Stimulated activated CD4-positive, alpha-beta T cell treated with anti-CD3 and anti-CD28 coated beads, Interleukin-1b, Interleukin-23, amount 100 ng/mL, for 1 hour (primary cell): ENCODE measurements at regions not wholly inside any gene's neighbourhood (a gene's known extent, or its start where the extent isn't known, plus 50 kb on each side); places are given as distances from the start of the nearest gene placed in this dataset.

Source experiments
- DNase-seq, 2 donors: peaks; one replicate each; pipeline ENCODE4 v3.0.0-alpha.2; 2020; ENCODE audit warnings: low read depth in 2 of 2

DNA sequence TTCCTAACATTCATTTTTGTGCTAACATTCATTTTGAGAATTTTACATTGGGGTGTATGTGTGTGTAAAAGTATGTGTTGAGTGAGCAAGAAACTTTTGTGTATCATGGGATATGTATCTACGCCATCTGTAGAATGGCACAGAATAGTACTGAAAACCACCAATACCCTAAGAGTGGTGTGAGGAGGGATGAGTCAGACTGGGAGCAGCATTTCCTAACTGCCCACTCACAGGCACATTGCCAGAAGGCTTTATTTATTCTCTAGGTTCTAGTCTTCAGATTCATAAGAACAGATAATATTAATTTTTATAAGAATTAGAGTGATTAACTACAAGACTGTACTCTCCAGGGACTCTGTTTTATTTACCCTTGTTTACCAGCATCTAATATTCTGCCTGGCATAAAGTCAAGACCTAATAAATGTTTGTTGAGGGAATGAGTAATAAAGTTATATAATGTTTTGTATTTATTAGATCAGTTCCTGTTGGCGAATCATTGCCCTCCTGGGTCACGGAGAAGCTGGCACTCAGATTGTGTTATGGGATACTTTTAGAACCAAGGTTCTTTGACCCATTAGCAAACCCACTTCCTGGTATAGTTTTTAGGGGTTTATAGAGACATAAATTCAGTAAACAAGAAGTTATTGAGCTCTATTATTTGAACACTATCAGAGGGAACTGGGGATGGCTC is 159.1 kb upstream of the PPP2R2B start:
- DNase-seq = no peak

- DNase-seq = no peak
Observed at GRCh38 chr5:147040856-147041255, 162.3 kb upstream of the PPP2R2B start.

DNA sequence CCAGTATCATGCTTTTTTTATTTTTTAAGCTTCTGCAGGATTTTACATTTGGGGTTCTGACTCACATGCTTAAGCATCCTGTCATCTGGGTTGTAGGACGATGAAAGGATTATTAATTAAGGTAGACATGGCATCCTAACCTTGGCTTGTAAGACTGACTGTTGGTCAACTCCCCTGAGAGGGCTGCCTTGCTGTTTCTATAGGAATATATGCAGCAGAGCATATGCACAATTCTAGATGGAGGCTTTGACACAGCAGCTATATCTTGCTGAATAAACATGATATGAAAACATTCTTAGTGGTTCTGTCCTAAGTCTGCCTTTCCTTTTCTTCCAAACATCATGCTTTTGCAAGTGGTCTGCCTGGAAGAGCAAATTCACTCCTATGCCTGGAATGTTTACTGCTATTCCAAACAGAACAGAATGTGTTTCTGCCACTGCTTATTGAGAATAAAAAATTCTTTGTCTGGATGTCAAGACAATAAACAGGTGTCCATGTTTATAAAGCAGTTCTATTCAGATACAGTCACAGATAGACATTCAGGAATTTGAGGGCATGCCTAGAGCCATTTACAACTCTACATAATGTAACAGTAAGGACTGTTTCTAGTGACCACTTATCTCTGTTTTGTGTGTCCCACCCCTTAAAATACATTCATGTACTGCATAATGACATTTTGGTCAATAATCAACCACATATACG is 166.2 kb upstream of the PPP2R2B start:
- no peak for DNase-seq

- no peak for DNase-seq
Observed at GRCh38 chr5:147045290-147045689, 166.7 kb upstream of the PPP2R2B start.

DNA sequence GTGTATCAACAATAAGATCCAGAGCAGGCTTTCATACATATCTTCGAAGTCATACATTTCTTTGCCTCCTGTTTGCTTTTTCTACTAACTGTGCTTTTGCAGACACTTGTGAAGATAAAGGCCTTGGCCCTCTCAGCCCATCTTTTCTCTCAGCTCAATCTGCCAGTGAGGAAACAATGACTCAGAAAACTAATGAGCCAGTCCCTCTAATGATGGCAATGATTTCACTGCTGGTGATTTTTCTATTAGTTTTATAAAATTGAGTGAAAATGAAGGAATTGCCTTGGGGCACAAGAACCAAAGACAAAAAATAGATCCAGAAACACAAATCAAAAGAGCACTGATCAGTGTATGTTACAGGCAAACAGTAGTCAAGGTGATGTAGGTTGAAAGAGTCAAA is 167.7 kb upstream of the PPP2R2B start:
- DNase-seq = no peak

GRCh38 chr5:147046894-147047293 is 168.3 kb upstream of the PPP2R2B start:
- no peak for DNase-seq

- no peak for DNase-seq
Observed at GRCh38 chr5:147049764-147050163, 171.2 kb upstream of the PPP2R2B start.

- no peak for DNase-seq
Observed at GRCh38 chr5:147050172-147050571, 171.6 kb upstream of the PPP2R2B start.

GRCh38 chr5:147051193-147051592 is 172.6 kb upstream of the PPP2R2B start:
- DNase-seq = no peak

DNA sequence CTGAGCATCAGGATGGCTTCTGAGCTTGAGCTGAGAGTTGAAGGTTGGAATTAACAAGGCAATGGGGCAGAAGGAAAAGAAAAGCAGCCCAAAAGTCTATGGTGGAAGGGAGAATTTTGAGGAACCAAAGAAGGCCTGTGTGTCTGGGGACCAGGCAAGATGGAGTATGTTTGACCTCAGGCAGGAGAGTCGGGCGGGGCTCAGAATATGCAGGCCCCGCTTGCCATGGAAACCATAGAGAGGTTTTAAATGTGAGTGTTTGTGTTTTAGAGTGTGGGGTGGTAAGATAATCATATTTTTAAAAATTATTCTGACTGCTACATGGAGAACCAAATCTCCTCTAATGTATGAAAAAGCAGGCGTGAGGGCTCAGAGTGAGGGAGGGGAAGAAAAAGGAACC is 174.0 kb upstream of the PPP2R2B start:
- DNase-seq = no peak

DNA sequence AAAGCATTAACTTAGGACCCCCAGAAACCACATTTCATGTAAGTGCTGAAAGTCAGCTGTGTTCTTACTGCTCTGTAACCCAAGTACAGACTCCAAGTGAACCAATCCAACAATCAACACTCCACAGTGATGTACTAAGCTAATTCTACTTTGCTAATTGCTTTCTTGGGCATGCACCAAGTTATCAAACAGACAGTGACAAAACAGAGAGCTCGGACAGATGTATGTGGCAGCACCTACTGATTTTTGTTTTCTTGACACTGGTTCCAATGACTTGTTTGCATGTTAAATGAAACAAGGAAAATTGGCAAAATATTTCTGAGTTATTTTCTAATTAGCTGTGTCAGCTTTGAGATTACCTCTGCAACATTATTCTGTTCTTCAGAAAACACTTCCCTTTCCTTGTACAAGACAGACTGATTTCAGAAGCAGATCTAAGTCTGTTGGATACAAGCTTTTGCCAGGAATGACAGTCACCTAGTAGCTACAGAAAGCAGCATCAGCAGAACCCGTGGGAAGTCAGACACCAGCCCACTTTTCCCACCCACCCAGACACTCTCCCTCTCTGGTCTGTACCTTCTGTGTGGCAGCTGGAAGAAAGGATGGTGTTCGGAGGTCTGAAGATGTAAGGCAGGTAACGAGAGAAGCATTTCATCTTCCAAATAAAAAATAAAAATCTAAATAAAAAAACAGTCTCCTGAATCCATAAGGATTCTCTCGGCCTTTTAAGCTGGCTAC is 176.7 kb upstream of the PPP2R2B start:
- no peak for DNase-seq

DNA sequence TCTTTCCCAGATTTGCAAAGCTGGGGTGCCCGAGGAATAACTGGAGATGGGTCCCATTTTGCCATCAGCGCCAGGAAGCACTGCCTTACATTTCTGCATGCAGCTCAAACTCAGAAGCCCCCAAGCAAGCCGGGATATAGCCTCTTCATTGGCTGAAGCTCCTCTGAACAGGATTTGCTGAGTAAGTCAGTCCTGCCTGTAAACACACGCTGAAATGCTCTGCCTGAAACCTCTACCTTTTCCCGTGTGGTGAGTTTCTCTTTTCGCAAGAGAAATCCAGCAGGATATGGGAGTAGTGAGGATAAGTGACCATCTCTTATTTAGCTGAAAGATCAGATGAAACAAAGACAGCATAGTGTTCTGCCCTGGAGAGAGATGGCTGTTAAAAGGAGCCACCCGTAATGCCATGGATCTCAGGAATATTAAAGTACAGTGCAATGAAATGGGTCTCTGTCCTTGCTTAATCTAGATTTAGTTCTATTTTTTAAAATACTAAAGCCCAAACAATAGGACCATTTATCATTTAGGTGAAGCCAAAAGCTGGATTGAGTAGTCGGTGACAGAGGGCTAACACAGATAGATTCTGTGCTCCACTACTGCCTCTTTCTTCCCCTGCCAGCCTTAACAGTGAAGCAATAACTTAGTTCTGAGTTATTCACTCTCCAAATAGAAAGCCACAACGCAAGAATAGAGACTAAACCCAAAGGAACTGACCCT is 177.5 kb upstream of the PPP2R2B start:
- DNase-seq = no peak

DNA sequence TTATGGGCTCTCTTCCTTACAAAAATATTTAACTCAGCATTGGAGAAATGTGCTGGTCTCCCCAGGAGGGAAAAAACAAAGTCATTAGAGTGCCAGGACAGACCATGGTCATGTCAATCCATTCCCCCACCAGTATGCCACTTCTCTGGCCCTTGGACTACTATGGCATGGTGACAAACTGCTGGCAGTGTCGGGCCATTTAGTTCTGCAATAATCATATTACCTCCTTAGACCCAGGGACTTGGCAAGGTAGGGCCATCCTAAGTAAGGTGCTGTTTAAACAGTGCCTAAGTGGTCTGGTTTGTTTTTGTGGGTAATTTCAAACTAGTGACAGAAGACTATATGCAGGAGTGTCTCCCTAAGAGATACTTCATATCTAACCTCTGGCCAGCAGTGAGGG is 177.8 kb upstream of the STK32A start:
- DNase-seq = no peak

GRCh38 chr5:147061431-147061830 is 173.4 kb upstream of the STK32A start:
- DNase-seq = no peak

GRCh38 chr5:147062427-147062826 is 172.4 kb upstream of the STK32A start:
- no peak for DNase-seq

GRCh38 chr5:147063943-147064342 is 170.9 kb upstream of the STK32A start:
- DNase-seq = no peak

- DNase-seq = no peak
Observed at GRCh38 chr5:147065071-147065470, 169.8 kb upstream of the STK32A start.

DNA sequence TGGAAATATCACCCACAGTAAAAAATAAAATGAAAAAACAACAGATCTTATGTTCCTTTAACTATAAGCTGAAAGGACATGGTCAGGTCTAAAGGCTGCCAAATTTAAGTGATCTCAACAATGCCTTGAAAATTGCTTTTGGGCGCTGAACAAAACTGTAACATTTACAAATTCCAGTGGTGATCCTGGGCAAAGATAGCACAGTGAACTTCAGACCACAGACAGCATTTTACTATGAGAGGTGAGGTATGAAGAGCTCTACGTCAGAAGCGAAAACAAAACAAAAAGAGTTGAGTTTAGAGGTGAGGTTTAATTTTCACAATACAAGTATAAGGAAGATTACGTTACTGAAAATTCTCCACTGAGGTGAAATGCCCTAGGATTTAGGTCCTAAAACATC is 165.8 kb upstream of the STK32A start:
- no peak for DNase-seq

DNA sequence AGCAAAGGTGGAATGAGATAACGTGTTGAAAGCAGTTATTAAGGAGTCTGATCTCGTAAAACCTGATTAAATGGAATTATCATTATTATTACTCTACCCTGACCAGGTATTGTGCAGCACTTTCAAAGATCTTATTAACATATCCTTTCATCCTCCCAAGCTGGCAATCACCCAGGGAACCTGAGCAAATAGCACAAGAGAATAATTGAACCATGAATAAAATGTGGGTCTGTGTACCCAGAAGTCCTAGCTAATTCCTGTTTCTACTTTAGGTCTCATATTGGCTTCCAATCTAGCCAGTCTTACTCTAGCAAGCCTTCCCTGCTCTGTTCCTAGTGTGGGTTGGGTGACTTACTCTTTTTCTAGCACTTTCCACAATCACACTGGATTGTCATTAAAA is 162.2 kb upstream of the STK32A start:
- no peak for DNase-seq

DNA sequence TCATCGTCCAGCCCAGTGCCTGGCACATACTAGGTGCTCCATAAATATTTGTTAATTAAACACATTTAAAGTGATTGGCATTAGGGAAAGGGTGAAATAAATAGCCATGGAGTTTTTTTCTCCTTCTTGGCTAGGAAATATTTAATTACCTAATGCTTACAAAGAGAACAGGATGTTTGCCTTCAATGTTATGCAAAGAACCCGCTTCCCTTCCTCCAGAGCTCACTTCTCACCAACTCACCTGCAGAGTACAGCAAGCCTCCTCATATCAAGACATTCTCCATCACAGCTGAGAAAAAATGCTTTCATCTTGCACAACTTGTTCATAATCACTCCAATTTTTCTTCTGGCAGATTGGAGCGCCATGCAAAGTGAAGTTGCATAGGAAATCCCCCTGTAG is 161.7 kb upstream of the STK32A start:
- no peak for DNase-seq

- no peak for DNase-seq
Observed at GRCh38 chr5:147075187-147075586, 159.6 kb upstream of the STK32A start.

GRCh38 chr5:147080391-147080790 is 154.4 kb upstream of the STK32A start:
- DNase-seq = no peak
